ENCODE measurements at regions not wholly inside any gene's neighbourhood (a gene's known extent, or its start where the extent isn't known, plus 50 kb on each side); places are given as distances from the start of the nearest gene placed in this dataset.

GRCh38 chr2:175853616-175853890 lies 148.5 kb downstream of the LNPK start:
- TF ChIP-seq CTCF (IDR thresholded peaks at IDR 0.05; ENCODE audit: extremely low read depth in 1 of 2, insufficient read depth in 1 of 2, low read depth in 1 of 2, low read length in 2 of 2) = no peak
- TF ChIP-seq POLR2A (IDR thresholded peaks at IDR 0.05; ENCODE audit: low read depth, low read length) = no peak
- TF ChIP-seq POLR2AphosphoS5 (IDR thresholded peaks at IDR 0.05; ENCODE audit: insufficient read depth, low read depth, low read length) = no peak
- no peak for TF ChIP-seq JUN (IDR thresholded peaks at IDR 0.05; ENCODE audit: borderline replicate concordance, insufficient read depth, insufficient read length, low read depth)

All from endothelial cell of umbilical vein (primary cell).